Hippocampal formation (tissue), 2 donors: ENCODE measurements at regions not wholly inside any gene's neighbourhood (a gene's known extent, or its start where the extent isn't known, plus 50 kb on each side); places are given as distances from the start of the nearest gene placed in this dataset.

ENCODE experiments used
- DNase-seq, 2 donors: peaks; one replicate each; lab custom pipeline; 2025; lab: John Stamatoyannopoulos, UW

GRCh38 chr15:70399204-70399603, 301.5 kb upstream of the TLE3 start:
- DNase-seq = no peak

GRCh38 chr15:70398694-70399093, 301.0 kb upstream of the TLE3 start:
- no peak for DNase-seq

GRCh38 chr15:70396807-70397206, 299.1 kb upstream of the TLE3 start:
- no peak for DNase-seq

GRCh38 chr15:70395164-70395563, 297.4 kb upstream of the TLE3 start:
- no peak for DNase-seq

- no peak for DNase-seq
Observed at GRCh38 chr15:70390723-70391122, 293.0 kb upstream of the TLE3 start.

- no peak for DNase-seq
Observed at GRCh38 chr15:70387993-70388392, 290.3 kb upstream of the TLE3 start.

GRCh38 chr15:70387081-70387480, 289.4 kb upstream of the TLE3 start:
- no peak for DNase-seq

- DNase-seq = no peak
Observed at GRCh38 chr15:70385711-70386110, 288.0 kb upstream of the TLE3 start.

GRCh38 chr15:70385052-70385451, 287.3 kb upstream of the TLE3 start:
- no peak for DNase-seq

GRCh38 chr15:70383856-70384255, 286.1 kb upstream of the TLE3 start:
- no peak for DNase-seq

- DNase-seq = no peak
Observed at GRCh38 chr15:70382762-70383458, 285.2 kb upstream of the TLE3 start.

- DNase-seq = no peak
Observed at GRCh38 chr15:70382009-70382749, 284.5 kb upstream of the TLE3 start.

GRCh38 chr15:70379938-70380883, 282.5 kb upstream of the TLE3 start:
- no peak for DNase-seq

- no peak for DNase-seq
Observed at GRCh38 chr15:70379134-70379533, 281.4 kb upstream of the TLE3 start.

- no peak for DNase-seq
Observed at GRCh38 chr15:70378126-70379031, 280.7 kb upstream of the TLE3 start.

GRCh38 chr15:70376929-70377691, 279.4 kb upstream of the TLE3 start:
- peak in 1 of 2 donors; percentile 32 for DNase-seq

- peak in 1 of 2 donors; percentile 20 for DNase-seq
Observed at GRCh38 chr15:70376031-70376928, 278.6 kb upstream of the TLE3 start.

- DNase-seq = no peak
Observed at GRCh38 chr15:70375586-70375985, 277.9 kb upstream of the TLE3 start.

GRCh38 chr15:70375006-70375431, 277.3 kb upstream of the TLE3 start:
- DNase-seq = no peak
